OCI-LY7 (cell line): ENCODE measurements at regions not wholly inside any gene's neighbourhood (a gene's known extent, or its start where the extent isn't known, plus 50 kb on each side); places are given as distances from the start of the nearest gene placed in this dataset.

Experiments
- BruUV-seq: library from RNA; stranded (reverse); fragments of 400-500 nt; replicated peaks from 2 replicates; lab custom pipeline; 2021; lab: Mats Ljungman, UMichigan
- CTCF ChIA-PET: fragments of 300-600 bp; sonication (Branson Sonifier 250); formaldehyde crosslinking; loops from one replicate; lab custom pipeline; 2022; ENCODE audit warnings: antibody characterized with exemption; ENCODE audit not compliant: unreplicated experiment; lab: Charles Lee
- POLR2A ChIA-PET: fragments of 300-600 bp; sonication (Branson Sonifier 250); formaldehyde crosslinking; loops from one replicate; lab custom pipeline; 2022; ENCODE audit warnings: antibody characterized with exemption; lab: Charles Lee
- DNase-seq: peaks from one replicate; pipeline ENCODE4 v3.0.0-alpha.2; 2015; ENCODE audit warnings: low spot score
- H2AFZ ChIP-seq: fragments of 200-600 bp; sonication (generic), shearing (Covaris generic); 2 replicates; pipeline ENCODE4 v1.6.1; 2014; ENCODE audit warnings: mild to moderate bottlenecking, antibody characterized with exemption, low read length, moderate library complexity
- H3K27ac ChIP-seq: fragments of 200-600 bp; sonication (generic); 2 replicates; pipeline ENCODE4 v1.5.1; 2014; ENCODE audit warnings: mixed run types, low read depth, mild to moderate bottlenecking, moderate library complexity, low read length, inconsistent platforms; ENCODE audit not compliant: poor library complexity, severe bottlenecking
- H3K36me3 ChIP-seq: fragments of 200-600 bp; sonication (generic); 2 replicates; pipeline ENCODE4 v1.6.1; 2014; ENCODE audit warnings: mild to moderate bottlenecking, antibody characterized with exemption, low read length, moderate library complexity, mixed read lengths; ENCODE audit not compliant: insufficient read depth
- H3K4me1 ChIP-seq: fragments of 200-600 bp; sonication (generic); 2 replicates; pipeline ENCODE4 v1.5.1; 2014; ENCODE audit warnings: mild to moderate bottlenecking, low read length; ENCODE audit not compliant: insufficient read depth, poor library complexity, severe bottlenecking
- H3K4me2 ChIP-seq: fragments of 200-600 bp; sonication (generic); 2 replicates; pipeline ENCODE4 v1.6.1; 2014; ENCODE audit warnings: mild to moderate bottlenecking, low read length
- H3K4me3 ChIP-seq: fragments of 200-600 bp; sonication (generic); 2 replicates; pipeline ENCODE4 v1.5.1; 2014; ENCODE audit warnings: mild to moderate bottlenecking, low read depth, low read length; ENCODE audit not compliant: poor library complexity, severe bottlenecking
- H3K79me2 ChIP-seq: fragments of 200-600 bp; sonication (generic); 2 replicates; pipeline ENCODE4 v1.6.1; 2016; ENCODE audit warnings: low read depth, mild to moderate bottlenecking, low read length, moderate library complexity, mixed read lengths; ENCODE audit not compliant: insufficient read depth
- H3K9me2 ChIP-seq: fragments of 200-600 bp; sonication (generic); 2 replicates; pipeline ENCODE4 v1.6.1; 2016; ENCODE audit warnings: mild to moderate bottlenecking, low read length, mixed read lengths; ENCODE audit not compliant: insufficient read depth
- H3K9me3 ChIP-seq: fragments of 200-600 bp; sonication (generic); 2 replicates; pipeline ENCODE4 v1.6.1; 2014; ENCODE audit warnings: mild to moderate bottlenecking, mixed run types, low read length, mixed read lengths
- H4K20me1 ChIP-seq: fragments of 200-600 bp; sonication (generic); 2 replicates; pipeline ENCODE4 v1.6.1; 2014; ENCODE audit warnings: mild to moderate bottlenecking, antibody characterized with exemption, low read length, moderate library complexity, mixed read lengths; ENCODE audit not compliant: insufficient read depth
- EZH2phosphoT487 ChIP-seq: fragments of 200-600 bp; sonication (generic); IDR thresholded peaks from 2 replicates; pipeline ENCODE4 v1.6.1; 2018; ENCODE audit warnings: low read depth, borderline replicate concordance, mild to moderate bottlenecking, mixed run types, antibody characterized with exemption, low read length, moderate library complexity, mixed read lengths
- intact Hi-C: fragments of 100-400 bp; cut with micrococcal nuclease; formaldehyde crosslinking; loops from one replicate; pipeline ENCODE4 v1.10.0; 2022; ENCODE audit not compliant: unreplicated experiment
- TF ChIP-seq, protein P1 (sequence below): fragments of 200-600 bp; sonication (generic); conservative IDR thresholded peaks from 2 replicates; pipeline ENCODE4 v1.5.1; 2014; ENCODE audit warnings: mild to moderate bottlenecking, antibody characterized with exemption, low read length, moderate library complexity, mixed read lengths

- Histone ChIP-seq H3K4me1 (no peaks in the 10 kb centered on the region), H4K20me1 (no peaks in the 10 kb centered on the region), H3K36me3 (no peaks in the 10 kb centered on the region), H3K9me3 (no peaks in the 10 kb centered on the region), H3K79me2 (no peaks in the 10 kb centered on the region), H3K27ac (no peak overlapping the region), H3K4me3 (no peak overlapping the region), H3K9me2 (no peaks in the 10 kb centered on the region), H3K4me2 (no peak overlapping the region), H2AFZ (no peak overlapping the region)
- CTCF ChIA-PET, result no interaction called here
- BruUV-seq, result no TSS peak
- intact Hi-C loops, result no loop called here
- TF ChIP-seq, protein P1, sequence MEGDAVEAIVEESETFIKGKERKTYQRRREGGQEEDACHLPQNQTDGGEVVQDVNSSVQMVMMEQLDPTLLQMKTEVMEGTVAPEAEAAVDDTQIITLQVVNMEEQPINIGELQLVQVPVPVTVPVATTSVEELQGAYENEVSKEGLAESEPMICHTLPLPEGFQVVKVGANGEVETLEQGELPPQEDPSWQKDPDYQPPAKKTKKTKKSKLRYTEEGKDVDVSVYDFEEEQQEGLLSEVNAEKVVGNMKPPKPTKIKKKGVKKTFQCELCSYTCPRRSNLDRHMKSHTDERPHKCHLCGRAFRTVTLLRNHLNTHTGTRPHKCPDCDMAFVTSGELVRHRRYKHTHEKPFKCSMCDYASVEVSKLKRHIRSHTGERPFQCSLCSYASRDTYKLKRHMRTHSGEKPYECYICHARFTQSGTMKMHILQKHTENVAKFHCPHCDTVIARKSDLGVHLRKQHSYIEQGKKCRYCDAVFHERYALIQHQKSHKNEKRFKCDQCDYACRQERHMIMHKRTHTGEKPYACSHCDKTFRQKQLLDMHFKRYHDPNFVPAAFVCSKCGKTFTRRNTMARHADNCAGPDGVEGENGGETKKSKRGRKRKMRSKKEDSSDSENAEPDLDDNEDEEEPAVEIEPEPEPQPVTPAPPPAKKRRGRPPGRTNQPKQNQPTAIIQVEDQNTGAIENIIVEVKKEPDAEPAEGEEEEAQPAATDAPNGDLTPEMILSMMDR, result no peak
- no peak for TF ChIP-seq EZH2phosphoT487
- DNase-seq, result no peak
- POLR2A ChIA-PET, result no interaction called here
Observed at GRCh38 chr20:22826306-22827230, 208.5 kb upstream of the SSTR4 start.

DNA sequence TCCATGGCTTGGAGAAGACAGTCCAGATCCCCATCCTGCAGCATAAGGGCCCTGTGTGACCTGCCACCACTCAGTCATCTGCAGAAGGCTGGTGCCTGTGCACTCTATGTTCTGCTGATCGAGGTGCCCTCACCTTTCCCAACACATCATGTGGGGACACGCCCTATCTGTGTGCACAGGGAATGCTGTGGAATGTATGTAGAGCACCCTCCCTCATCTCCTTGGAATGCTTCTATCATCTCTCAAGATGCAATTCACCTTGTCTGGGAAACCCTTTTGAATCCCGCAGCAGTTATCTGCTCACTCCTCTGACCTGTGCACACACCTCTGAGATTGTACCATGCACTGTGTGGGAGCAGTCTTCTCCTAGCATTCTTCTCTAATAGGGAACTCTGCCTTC, 207.2 kb upstream of the SSTR4 start:
- Histone ChIP-seq H3K4me1 (no peaks in the 10 kb centered on the region), H4K20me1 (no peaks in the 10 kb centered on the region), H2AFZ (no peak overlapping the region), H3K9me2 (no peaks in the 10 kb centered on the region), H3K36me3 (no peaks in the 10 kb centered on the region), H3K4me3 (no peak overlapping the region), H3K79me2 (no peaks in the 10 kb centered on the region), H3K4me2 (no peak overlapping the region), H3K9me3 (no peaks in the 10 kb centered on the region), H3K27ac (no peak overlapping the region)
- no TSS peak for BruUV-seq
- no peak for DNase-seq
- POLR2A ChIA-PET, result no interaction called here
- intact Hi-C loops, result no loop called here
- CTCF ChIA-PET, result no interaction called here
- TF ChIP-seq, protein P1, result no peak
- TF ChIP-seq EZH2phosphoT487, result no peak

DNA sequence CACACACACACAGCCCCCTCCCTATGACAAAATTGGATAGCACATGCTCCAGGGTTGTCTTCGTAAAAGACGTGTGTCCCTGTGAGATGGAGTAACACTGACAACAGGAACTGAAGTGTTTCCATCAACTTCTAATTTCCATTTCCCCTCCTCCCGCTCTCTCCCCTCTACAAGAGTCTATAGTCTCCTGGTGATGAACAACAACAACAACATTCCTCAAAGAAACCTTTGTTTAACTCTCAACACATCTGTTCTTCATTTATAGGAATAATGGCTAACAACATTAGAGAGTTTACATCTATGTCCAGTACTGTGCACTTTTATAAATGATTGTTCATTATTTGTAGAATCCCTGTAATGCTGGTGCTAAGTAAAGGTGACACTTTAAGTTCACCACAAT, 205.8 kb upstream of the SSTR4 start:
- DNase-seq, result no peak
- TF ChIP-seq, protein P1, result no peak
- no peak for TF ChIP-seq EZH2phosphoT487
- intact Hi-C loops, result no loop called here
- no peaks in the 10 kb centered on the region for H3K4me1 ChIP-seq
- no peaks in the 10 kb centered on the region for H3K36me3 ChIP-seq
- no peak overlapping the region for H2AFZ ChIP-seq
- no TSS peak for BruUV-seq
- POLR2A ChIA-PET, result interaction anchor here (0.8 kb wide), 1 partner anchor 1159 kb away, joined by 3 read pairs; no protein-coding TSS in a partner anchor
- CTCF ChIA-PET, result interaction anchor here (0.7 kb wide), 1 partner anchor 15 kb away, joined by 3 read pairs; no protein-coding TSS in a partner anchor
- H4K20me1 ChIP-seq, result no peaks in the 10 kb centered on the region
- no peak overlapping the region for H3K27ac ChIP-seq
- no peak overlapping the region for H3K4me3 ChIP-seq
- no peak overlapping the region for H3K4me2 ChIP-seq
- no peaks in the 10 kb centered on the region for H3K9me2 ChIP-seq
- no peaks in the 10 kb centered on the region for H3K9me3 ChIP-seq
- H3K79me2 ChIP-seq, result no peaks in the 10 kb centered on the region
